Stimulated activated CD4-positive, alpha-beta T cell treated with anti-CD3 and anti-CD28 coated beads, Interleukin-4, amount 100 ng/mL, for 1 hour (primary cell): ENCODE measurements at regions not wholly inside any gene's neighbourhood (a gene's known extent, or its start where the extent isn't known, plus 50 kb on each side); places are given as distances from the start of the nearest gene placed in this dataset.
"Not testable (repeated sequence)": the region's sequence is repeated elsewhere in the genome, so short reads cannot be mapped to it uniquely, and the experiment has no call there.

Source experiments
- DNase-seq: peaks from one replicate; pipeline ENCODE4 v3.0.0-alpha.2; 2020

- DNase-seq = no peak
Observed at GRCh38 chr20:52098186-52098585, 93.4 kb downstream of the ZFP64 start.

GRCh38 chr20:52096117-52096516 is 95.5 kb downstream of the ZFP64 start:
- no peak for DNase-seq

GRCh38 chr20:52094693-52095092 is 96.9 kb downstream of the ZFP64 start:
- no peak for DNase-seq

- no peak for DNase-seq
Observed at GRCh38 chr20:52093575-52093974, 98.0 kb downstream of the ZFP64 start.

GRCh38 chr20:52090035-52090434 is 101.5 kb downstream of the ZFP64 start:
- no peak for DNase-seq

GRCh38 chr20:52087471-52087870 is 104.1 kb downstream of the ZFP64 start:
- no peak for DNase-seq

- DNase-seq = no peak
Observed at GRCh38 chr20:52086878-52087277, 104.7 kb downstream of the ZFP64 start.

GRCh38 chr20:52084727-52085126 is 106.9 kb downstream of the ZFP64 start:
- DNase-seq = no peak

GRCh38 chr20:52083627-52084232 is 107.8 kb downstream of the ZFP64 start:
- DNase-seq = peak; percentile 21

GRCh38 chr20:52082612-52083011 is 109.0 kb downstream of the ZFP64 start:
- no peak for DNase-seq

- no peak for DNase-seq
Observed at GRCh38 chr20:52081791-52082190, 109.8 kb downstream of the ZFP64 start.

- no peak for DNase-seq
Observed at GRCh38 chr20:52081066-52081465, 110.5 kb downstream of the ZFP64 start.

- no peak for DNase-seq
Observed at GRCh38 chr20:52078289-52078688, 113.3 kb downstream of the ZFP64 start.

GRCh38 chr20:52076164-52076563 is 115.4 kb downstream of the ZFP64 start:
- no peak for DNase-seq

- no peak for DNase-seq
Observed at GRCh38 chr20:52075400-52075799, 116.2 kb downstream of the ZFP64 start.

- no peak for DNase-seq
Observed at GRCh38 chr20:52071136-52071535, 120.4 kb downstream of the ZFP64 start.

GRCh38 chr20:52064931-52065330 is 126.6 kb downstream of the ZFP64 start:
- DNase-seq = no peak

- no peak for DNase-seq
Observed at GRCh38 chr20:52062452-52063209, 128.9 kb downstream of the ZFP64 start.

- no peak for DNase-seq
Observed at GRCh38 chr20:52060794-52061714, 130.5 kb downstream of the ZFP64 start.

GRCh38 chr20:52057133-52057532 is 134.4 kb downstream of the ZFP64 start:
- not testable (repeated sequence) for DNase-seq

GRCh38 chr20:52056203-52057062 is 135.1 kb downstream of the ZFP64 start:
- no peak for DNase-seq

- DNase-seq = no peak
Observed at GRCh38 chr20:52054123-52054522, 137.5 kb downstream of the ZFP64 start.
